HG03280 (cell line): ENCODE measurements at regions not wholly inside any gene's neighbourhood (a gene's known extent, or its start where the extent isn't known, plus 50 kb on each side); places are given as distances from the start of the nearest gene placed in this dataset.
A peak's percentile ranks its signal among the peaks of the same experiment; 100 is the strongest.

Experiments used
- ATAC-seq: cut with Tn5 transposase; IDR thresholded peaks from one replicate; pipeline ENCODE4 v1.9.1; 2021; ENCODE audit warnings: mild to moderate bottlenecking, moderate library complexity; ENCODE audit not compliant: unreplicated experiment

- ATAC-seq: no peak
Measured at GRCh38 chr9:82295181-82295580, 306.6 kb downstream of the SPATA31D1 start.

- ATAC-seq: peak; percentile 73
Measured at GRCh38 chr9:82299870-82300269, 311.3 kb downstream of the SPATA31D1 start.

GRCh38 chr9:82302968-82303655 is 314.5 kb downstream of the SPATA31D1 start:
- ATAC-seq: no peak

GRCh38 chr9:82308836-82309235 is 320.3 kb downstream of the SPATA31D1 start:
- no peak for ATAC-seq

DNA sequence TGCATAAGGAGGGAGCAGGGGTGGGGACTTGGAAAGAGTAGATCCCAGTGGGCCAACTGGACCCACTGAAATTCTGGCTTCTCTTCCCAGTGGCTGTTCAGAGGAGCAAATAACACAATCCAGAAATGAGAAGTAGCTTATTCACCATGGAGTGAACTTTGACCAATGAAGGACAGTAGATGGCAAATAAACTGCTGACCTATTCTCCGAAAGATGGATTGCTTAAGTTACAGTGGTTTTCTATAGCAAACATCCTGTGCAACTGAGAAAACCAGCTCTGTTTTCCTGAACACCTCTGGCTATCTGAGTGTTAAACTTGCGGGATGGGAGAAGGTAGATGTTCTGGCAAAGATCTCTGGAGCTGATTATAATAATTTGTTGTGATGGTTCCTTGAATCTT is 325.1 kb downstream of the SPATA31D1 start:
- no peak for ATAC-seq

GRCh38 chr9:82320566-82320965 is 332.0 kb downstream of the SPATA31D1 start:
- no peak for ATAC-seq

DNA sequence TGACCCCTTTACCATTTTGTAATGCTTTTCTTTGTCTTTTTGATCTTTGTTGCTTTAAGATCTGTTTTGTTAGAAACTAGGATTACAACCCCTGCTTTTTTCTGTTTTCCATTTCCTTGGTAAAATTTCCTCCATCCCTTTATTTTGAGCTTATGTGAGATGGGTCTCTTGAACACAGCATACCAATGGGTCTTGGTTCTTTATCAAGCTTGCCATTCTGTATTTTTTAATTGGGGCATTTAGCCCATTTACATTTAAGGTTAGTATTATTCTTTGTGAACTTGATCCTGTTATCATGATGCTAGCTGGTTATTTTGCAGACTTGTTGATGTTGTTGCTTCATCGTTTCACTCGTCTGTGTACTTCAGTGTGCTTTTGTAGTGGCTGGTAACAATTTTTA is 337.3 kb downstream of the SPATA31D1 start:
- ATAC-seq: no peak

DNA sequence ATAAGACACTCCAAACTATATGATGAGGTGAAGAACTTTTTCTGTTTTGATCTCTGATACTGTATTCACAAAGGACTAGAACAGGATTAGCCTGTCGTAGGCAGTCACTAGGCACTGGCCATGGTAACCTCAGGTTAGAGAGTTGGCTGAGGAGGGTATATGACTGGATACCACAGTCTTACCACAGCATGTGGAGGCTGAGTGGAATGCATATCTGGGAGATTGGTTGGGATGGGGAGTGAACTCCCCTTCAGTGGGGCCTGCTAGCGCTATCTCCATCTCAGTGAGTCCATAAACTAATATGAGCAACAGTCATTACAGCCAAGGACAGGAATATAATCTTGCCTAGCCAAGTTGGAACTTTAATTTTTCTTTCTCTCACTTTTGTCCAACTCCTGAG is 339.1 kb downstream of the SPATA31D1 start:
- ATAC-seq: no peak

GRCh38 chr9:82331079-82331478 is 342.5 kb downstream of the SPATA31D1 start:
- ATAC-seq: no peak

- ATAC-seq: no peak
Measured at GRCh38 chr9:82332018-82332773, 343.6 kb downstream of the SPATA31D1 start.

DNA sequence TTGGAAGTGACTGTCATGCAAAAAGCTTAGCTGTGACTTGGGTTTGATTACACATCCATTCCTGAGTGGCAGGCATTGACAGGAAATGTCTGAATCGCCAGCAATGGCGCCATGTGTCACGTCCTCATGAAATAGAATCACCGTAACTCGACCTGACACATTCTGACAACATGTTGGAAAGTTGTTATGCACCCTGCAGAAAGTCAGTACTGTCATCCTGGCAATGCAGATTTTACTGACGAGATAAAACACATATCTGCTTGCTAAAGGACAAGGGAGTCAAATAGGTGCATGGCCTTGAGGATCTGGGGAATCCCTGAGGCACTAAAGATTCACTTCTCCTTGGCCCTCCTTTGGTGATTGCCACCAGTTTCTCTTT is 344.2 kb downstream of the SPATA31D1 start:
- no peak for ATAC-seq

DNA sequence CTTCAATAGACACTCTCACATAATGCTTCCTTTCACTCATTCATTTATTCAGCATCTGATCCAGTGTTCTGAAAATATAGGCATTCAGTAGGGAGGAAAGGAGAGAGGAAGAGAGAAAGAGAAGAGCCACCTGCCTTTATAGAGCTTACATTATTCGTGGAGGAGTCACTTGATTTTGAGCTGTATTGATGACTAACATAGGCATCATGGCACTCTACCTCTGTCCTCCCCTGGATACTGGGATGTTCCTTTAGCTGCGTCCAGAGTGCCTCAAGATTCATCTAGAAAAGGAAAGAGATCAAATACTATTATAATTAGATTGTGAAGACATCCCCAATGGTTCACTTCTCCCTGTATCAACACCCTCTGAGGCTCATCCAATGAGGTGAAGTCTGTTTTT is 345.1 kb downstream of the SPATA31D1 start:
- no peak for ATAC-seq

DNA sequence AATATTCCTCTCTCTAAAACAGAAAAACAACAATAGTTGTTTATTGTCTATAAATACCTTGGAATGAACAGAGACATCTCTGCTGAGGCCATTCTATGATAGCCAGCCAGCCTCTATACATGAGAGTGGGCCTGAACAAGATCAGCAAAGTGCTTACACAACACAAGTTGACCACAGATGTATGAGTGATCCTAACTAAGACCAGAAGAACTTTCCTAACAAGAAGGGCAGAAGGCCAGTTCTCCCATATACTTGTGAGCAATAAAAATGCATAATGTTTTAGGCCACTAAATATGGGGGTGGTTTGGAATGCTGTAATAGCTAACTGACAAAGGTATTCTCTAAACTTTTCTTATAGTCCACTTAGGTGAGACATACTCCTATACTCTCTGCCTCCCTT is 345.7 kb downstream of the SPATA31D1 start:
- ATAC-seq: no peak

DNA sequence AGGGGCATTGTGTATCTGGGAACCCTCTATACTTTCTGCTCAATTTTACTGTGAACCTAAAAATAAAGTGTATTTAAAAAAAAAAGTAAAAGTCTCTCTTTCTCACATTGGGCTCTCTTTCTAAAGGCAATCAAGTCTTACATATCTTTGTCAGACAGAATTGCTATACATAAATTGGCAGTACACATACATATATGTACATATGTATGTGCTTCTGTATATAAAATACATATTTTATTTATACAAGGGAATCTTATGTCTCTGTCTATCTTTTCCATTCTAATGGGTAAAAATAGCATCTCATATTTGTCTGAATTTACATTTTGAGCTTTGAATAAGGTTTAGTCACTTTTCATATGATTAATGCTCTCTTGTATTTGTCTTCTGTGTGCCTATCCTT is 348.8 kb downstream of the SPATA31D1 start:
- ATAC-seq: no peak

- ATAC-seq: no peak
Measured at GRCh38 chr9:82342046-82342445, 353.5 kb downstream of the SPATA31D1 start.

- no peak for ATAC-seq
Measured at GRCh38 chr9:82346040-82346439, 357.5 kb downstream of the SPATA31D1 start.

DNA sequence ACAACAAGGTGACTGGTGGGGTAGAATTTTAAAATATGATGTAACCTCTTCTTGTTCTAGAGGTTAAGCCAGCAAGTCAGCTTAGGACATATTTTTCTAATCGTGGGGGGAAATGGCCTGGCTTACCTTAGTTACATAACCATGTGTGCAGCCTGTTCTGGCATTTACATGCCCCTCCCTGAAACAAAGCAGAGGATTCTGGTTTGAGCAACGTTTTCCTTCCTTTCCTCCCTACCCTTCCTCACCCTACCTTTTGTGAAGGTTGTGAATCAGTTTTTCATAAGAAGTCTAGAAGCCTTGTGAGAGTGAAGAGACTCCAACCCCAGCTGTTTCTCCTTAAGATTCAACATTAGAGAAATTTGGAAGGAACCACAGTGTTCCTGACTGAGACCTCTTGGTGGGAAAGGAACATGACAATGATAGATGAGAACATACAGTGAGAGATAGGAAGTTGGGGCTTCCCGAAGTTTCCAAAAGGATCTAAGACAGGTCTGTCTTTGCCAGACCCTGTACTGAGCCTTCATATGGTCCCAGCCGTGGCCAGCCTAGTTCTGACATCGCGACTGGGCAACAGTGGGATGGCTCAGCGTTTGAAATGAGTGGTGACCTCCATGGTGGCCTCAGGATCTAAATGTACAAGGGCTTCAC is 365.2 kb downstream of the SPATA31D1 start:
- ATAC-seq: no peak

GRCh38 chr9:82354279-82354659 is 365.7 kb downstream of the SPATA31D1 start:
- ATAC-seq: no peak

DNA sequence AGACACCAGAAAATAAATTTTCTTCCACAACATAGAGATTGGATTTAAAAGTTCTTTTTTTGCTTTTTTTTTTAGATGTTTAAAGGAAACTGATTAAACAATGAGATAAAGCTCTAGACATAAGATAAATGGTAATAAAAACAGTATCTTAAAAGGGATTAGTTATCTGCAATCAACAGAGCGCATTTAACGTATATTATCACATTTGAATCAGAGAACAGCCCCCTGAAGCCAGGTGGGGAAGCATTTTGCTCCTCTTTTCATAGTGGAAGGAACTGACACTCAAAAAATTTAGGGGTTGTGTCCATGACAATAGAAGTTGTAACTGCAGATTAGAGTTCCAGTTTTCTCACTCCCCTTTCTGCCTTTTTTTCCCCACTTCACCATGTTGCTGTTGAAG is 367.6 kb downstream of the SPATA31D1 start:
- ATAC-seq: no peak

DNA sequence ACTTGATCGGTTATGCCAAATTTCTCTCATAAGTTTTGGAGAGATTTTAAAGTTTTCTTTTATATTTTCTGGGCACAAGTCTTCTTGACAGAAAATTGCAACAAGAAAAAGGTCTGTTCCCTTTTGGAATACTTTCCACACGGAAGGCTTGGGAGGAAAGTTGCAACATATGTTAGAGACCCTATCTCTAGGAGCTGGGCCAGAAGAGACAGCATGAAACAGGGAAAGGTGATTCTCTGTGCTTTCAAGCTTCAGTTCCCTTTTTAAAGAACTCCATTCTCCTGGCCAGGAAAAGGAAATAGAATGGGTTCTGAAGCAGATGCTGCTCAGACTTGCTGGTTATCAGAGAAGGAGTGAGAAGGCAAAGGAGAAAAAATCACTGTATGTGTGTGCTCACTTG is 368.3 kb downstream of the SPATA31D1 start:
- ATAC-seq: no peak

DNA sequence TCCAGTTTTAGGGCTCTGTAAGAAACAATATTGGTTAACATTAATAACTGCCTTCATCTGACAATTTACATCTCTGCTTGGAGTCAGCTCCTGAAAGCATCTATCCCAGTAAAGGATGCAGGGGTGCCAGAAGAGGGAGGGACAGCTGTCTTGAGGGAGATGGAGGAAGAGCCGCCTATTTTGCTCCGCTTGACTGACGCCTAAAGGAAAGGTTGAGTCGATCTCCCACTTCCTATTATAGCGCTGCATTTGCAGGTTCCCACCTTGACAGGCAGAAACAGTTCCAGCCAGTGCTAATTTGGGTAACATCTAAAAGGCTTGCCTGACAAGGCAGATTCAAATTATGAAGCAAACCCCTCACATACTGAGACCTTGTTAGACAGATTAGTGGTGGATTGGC is 374.6 kb downstream of the SPATA31D1 start:
- no peak for ATAC-seq

DNA sequence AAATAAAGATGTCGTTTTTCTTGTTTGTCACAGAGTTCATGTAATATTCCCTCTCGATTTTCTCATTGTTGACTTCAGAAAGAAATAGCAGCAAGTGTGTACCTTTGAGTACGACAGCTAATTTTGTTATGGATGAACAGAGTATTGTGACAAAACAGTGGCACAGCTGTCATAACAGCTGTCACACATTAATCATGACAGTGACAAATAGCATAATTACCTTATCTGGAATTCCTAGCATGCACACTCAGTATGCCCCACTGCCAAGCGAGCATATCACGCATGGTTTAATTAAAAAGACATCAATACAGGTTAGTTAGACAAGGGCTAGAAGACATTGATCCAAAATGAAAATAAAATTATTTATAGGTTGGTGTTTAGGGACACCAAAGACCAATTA is 375.1 kb downstream of the SPATA31D1 start:
- ATAC-seq: no peak
